HEK293 (cell line): ENCODE measurements at regions not wholly inside any gene's neighbourhood (a gene's known extent, or its start where the extent isn't known, plus 50 kb on each side); places are given as distances from the start of the nearest gene placed in this dataset.

ENCODE experiments used
- CTCF ChIA-PET: fragments of 350-600 bp; formaldehyde crosslinking; extraction: SDS; loops from one replicate; lab custom pipeline; 2021; ENCODE audit warnings: antibody characterized with exemption; lab: Yijun Ruan, JAX
- POLR2A ChIA-PET: fragments of 300-600 bp; formaldehyde crosslinking; extraction: SDS; loops from one replicate; lab custom pipeline; 2020; ENCODE audit warnings: antibody characterized with exemption, inconsistent platforms; lab: Yijun Ruan, JAX
- H3K27ac ChIP-seq: fragments of 200-500 bp; sonication (Bioruptor generic); 2 replicates; pipeline ENCODE4 v1.5.1; 2014; ENCODE audit warnings: low read depth, low read length, control low read depth, inconsistent platforms; ENCODE audit errors: extremely low read depth
- H3K36me3 ChIP-seq, 2 experiments: fragments of 200-500 bp in 1 of 2; sonication (Bioruptor generic) in 1 of 2; 1 replicate in 1 of 2; 2 replicates in 1 of 2; pipeline ENCODE4 v1.5.1; 2014 to 2017; ENCODE audit warnings: inconsistent platforms in 2 of 2, low read length in 2 of 2; ENCODE audit not compliant: control insufficient read depth in 2 of 2, insufficient read depth in 1 of 2
- H3K4me1 ChIP-seq: fragments of 200-500 bp; sonication (Bioruptor generic); 2 replicates; pipeline ENCODE4 v1.5.1; 2014; ENCODE audit warnings: mild to moderate bottlenecking, low read length, inconsistent platforms; ENCODE audit not compliant: control insufficient read depth, insufficient read depth
- H3K4me3 ChIP-seq: 2 replicates; pipeline ENCODE4 v1.5.1; 2011; ENCODE audit warnings: low read depth, mild to moderate bottlenecking, control low read depth, low read length, moderate library complexity
- H3K9me3 ChIP-seq: fragments of 200-500 bp; sonication (Bioruptor generic); 2 replicates; pipeline ENCODE4 v1.5.1; 2014; ENCODE audit warnings: low read depth, low read length, inconsistent platforms; ENCODE audit not compliant: control insufficient read depth, insufficient read depth
- FEZF1 ChIP-seq: fragments of 450-650 bp; formaldehyde crosslinking; IDR thresholded peaks from 2 replicates; pipeline ENCODE4 v1.5.1; 2016; ENCODE audit warnings: missing biosample characterization, missing genetic modification characterization
- KLF9 ChIP-seq: fragments of 450-650 bp; formaldehyde crosslinking; IDR thresholded peaks from 2 replicates; pipeline ENCODE4 v1.5.1; 2016; ENCODE audit warnings: missing biosample characterization, missing genetic modification characterization, low read depth
- OSR2 ChIP-seq: fragments of 450-650 bp; formaldehyde crosslinking; IDR thresholded peaks from 2 replicates; pipeline ENCODE4 v1.5.1; 2016; ENCODE audit warnings: missing biosample characterization, missing genetic modification characterization
- PRDM2 ChIP-seq: fragments of 450-650 bp; formaldehyde crosslinking; IDR thresholded peaks from 2 replicates; pipeline ENCODE4 v1.5.1; 2016; ENCODE audit warnings: missing biosample characterization, missing genetic modification characterization, borderline replicate concordance
- SP3 ChIP-seq: fragments of 450-650 bp; formaldehyde crosslinking; IDR thresholded peaks from 2 replicates; pipeline ENCODE4 v1.5.1; 2016; ENCODE audit warnings: missing biosample characterization, missing genetic modification characterization
- TRIM28 ChIP-seq: IDR thresholded peaks from 2 replicates; pipeline ENCODE4 v1.6.1; 2011; ENCODE audit warnings: low read length, control low read depth, borderline replicate concordance
- ZNF140 ChIP-seq: fragments of 450-650 bp; formaldehyde crosslinking; IDR thresholded peaks from 2 replicates; pipeline ENCODE4 v1.5.1; 2016; ENCODE audit warnings: missing biosample characterization, missing genetic modification characterization
- ZNF214 ChIP-seq: fragments of 450-650 bp; formaldehyde crosslinking; IDR thresholded peaks from 2 replicates; pipeline ENCODE4 v1.5.1; 2017; ENCODE audit warnings: missing biosample characterization, mild to moderate bottlenecking, missing genetic modification characterization, borderline replicate concordance
- ZNF366 ChIP-seq: fragments of 450-650 bp; formaldehyde crosslinking; conservative IDR thresholded peaks from 2 replicates; pipeline ENCODE4 v1.5.1; 2016; ENCODE audit warnings: missing biosample characterization, missing genetic modification characterization
- ZNF398 ChIP-seq: fragments of 450-650 bp; formaldehyde crosslinking; IDR thresholded peaks from 2 replicates; pipeline ENCODE4 v1.5.1; 2017; ENCODE audit warnings: missing biosample characterization, missing genetic modification characterization
- ZNF549 ChIP-seq: fragments of 450-650 bp; IDR thresholded peaks from 2 replicates; pipeline ENCODE4 v1.5.1; 2018; ENCODE audit warnings: missing biosample characterization, missing genetic modification characterization, mild to moderate bottlenecking, inconsistent platforms, moderate library complexity
- ZNF626 ChIP-seq: fragments of 450-650 bp; sonication (Bioruptor Pico); formaldehyde crosslinking; IDR thresholded peaks from 2 replicates; pipeline ENCODE4 v1.5.1; 2018; ENCODE audit warnings: missing biosample characterization, missing genetic modification characterization, inconsistent platforms
- ZNF629 ChIP-seq: fragments of 450-650 bp; formaldehyde crosslinking; IDR thresholded peaks from 2 replicates; pipeline ENCODE4 v1.5.1; 2017; ENCODE audit warnings: missing biosample characterization, missing genetic modification characterization
- ZNF654 ChIP-seq: fragments of 450-650 bp; formaldehyde crosslinking; IDR thresholded peaks from 2 replicates; pipeline ENCODE4 v1.5.1; 2016; ENCODE audit warnings: low read depth, missing biosample characterization, missing genetic modification characterization
- ZNF704 ChIP-seq: fragments of 450-650 bp; formaldehyde crosslinking; IDR thresholded peaks from 2 replicates; pipeline ENCODE4 v1.5.1; 2016; ENCODE audit warnings: missing biosample characterization, missing genetic modification characterization
- ZNF707 ChIP-seq: fragments of 450-650 bp; formaldehyde crosslinking; IDR thresholded peaks from 2 replicates; pipeline ENCODE4 v1.5.1; 2016; ENCODE audit warnings: missing biosample characterization, missing genetic modification characterization

- POLR2A ChIA-PET = no interaction called here
- Histone ChIP-seq H3K4me1 (no peaks in the 10 kb centered on the region), H3K4me3 (no peak overlapping the region), H3K9me3 (no peaks in the 10 kb centered on the region)
- CTCF ChIA-PET = interaction anchor here (0.7 kb wide), 1 partner anchor 750 kb away, joined by 3 read pairs; no protein-coding TSS in a partner anchor
- TF ChIP-seq ZNF140 (peak; percentile 96), ZNF654 (no peak)
- TF ChIP-seq, all 188 proteins: peak for 1
- no peak overlapping the region for H3K27ac ChIP-seq
- H3K36me3 ChIP-seq = no peaks in the 10 kb centered on the region
Measured at GRCh38 chr17:34872640-34873039, 88.6 kb downstream of the CCT6B start.

- TF ChIP-seq PRDM2 (no peak), ZNF707 (tag by site-specific recombination) (no peak), SP3 (no peak)
- TF ChIP-seq, all 188 proteins: peak for 0
- no peak overlapping the region for H3K27ac ChIP-seq
- H3K36me3 ChIP-seq = no peaks in the 10 kb centered on the region
- H3K4me3 ChIP-seq = no peak overlapping the region
- H3K4me1 ChIP-seq = no peaks in the 10 kb centered on the region
- no peaks in the 10 kb centered on the region for H3K9me3 ChIP-seq
- ChIA-PET CTCF (interaction anchor here (0.5 kb wide), 1 partner anchor 128 kb away, joined by 3 read pairs; no protein-coding TSS in a partner anchor), POLR2A (no interaction called here)
Measured at GRCh38 chr17:34869641-34870040, 91.6 kb downstream of the CCT6B start.

GRCh38 chr17:34865716-34866115 is 95.5 kb downstream of the CCT6B start:
- ChIA-PET CTCF (interaction anchor here (0.6 to 0.7 kb wide), 3 partner anchors 250 to 1577 kb away, joined by 3 to 5 read pairs (median 3); no protein-coding TSS in a partner anchor), POLR2A (no interaction called here)
- H3K27ac ChIP-seq = no peak overlapping the region
- H3K36me3 ChIP-seq = no peaks in the 10 kb centered on the region
- no peaks in the 10 kb centered on the region for H3K9me3 ChIP-seq
- TF ChIP-seq ZNF704 (no peak), TRIM28 (no peak), OSR2 (tag by site-specific recombination) (no peak), FEZF1 (tag by site-specific recombination) (no peak), ZNF626 (tag by site-specific recombination) (no peak), KLF9 (tag by site-specific recombination) (no peak)
- H3K4me3 ChIP-seq = no peak overlapping the region
- H3K4me1 ChIP-seq = no peaks in the 10 kb centered on the region

- Histone ChIP-seq H3K4me3 (no peak overlapping the region), H3K27ac (no peak overlapping the region), H3K9me3 (no peaks in the 10 kb centered on the region), H3K4me1 (no peaks in the 10 kb centered on the region), H3K36me3 (no peaks in the 10 kb centered on the region)
- ChIA-PET POLR2A (no interaction called here), CTCF (interaction anchor here (0.5 to 1.1 kb wide), 4 partner anchors 23 to 501 kb away, joined by 3 to 4 read pairs (median 3); no protein-coding TSS in a partner anchor)
- TF ChIP-seq ZNF214 (tag by site-specific recombination) (no peak), ZNF398 (tag by site-specific recombination) (no peak), ZNF549 (tag by site-specific recombination) (peak; percentile 65), ZNF366 (tag by site-specific recombination) (no peak), ZNF629 (tag by site-specific recombination) (no peak)
Measured at GRCh38 chr17:34862384-34862783, 98.9 kb downstream of the CCT6B start.
